Epithelial cell of prostate (primary cell): ENCODE measurements at regions not wholly inside any gene's neighbourhood (a gene's known extent, or its start where the extent isn't known, plus 50 kb on each side); places are given as distances from the start of the nearest gene placed in this dataset.

Experiments used
- DNase-seq: peaks from one replicate; pipeline ENCODE4 v3.0.0-alpha.2; 2011; ENCODE audit warnings: low read depth, low spot score
- H3K27ac ChIP-seq: fragments of 450-650 bp; 2 replicates; pipeline ENCODE4 v1.5.1; 2017; ENCODE audit warnings: mild to moderate bottlenecking

GRCh38 chr14:53896726-53897125 is 59.9 kb downstream of the BMP4 start:
- no peak overlapping the region for H3K27ac ChIP-seq
- no peak for DNase-seq

- no peak for DNase-seq
- no peak overlapping the region for H3K27ac ChIP-seq
Observed at GRCh38 chr14:53894456-53894855, 62.2 kb downstream of the BMP4 start.

GRCh38 chr14:53893374-53893773 is 63.3 kb downstream of the BMP4 start:
- no peak for DNase-seq
- H3K27ac ChIP-seq = no peak overlapping the region

GRCh38 chr14:53890611-53891101 is 66.0 kb downstream of the BMP4 start:
- no peak for DNase-seq
- no peak overlapping the region for H3K27ac ChIP-seq

- no peak overlapping the region for H3K27ac ChIP-seq
- no peak for DNase-seq
Observed at GRCh38 chr14:53888535-53889386, 67.9 kb downstream of the BMP4 start.

- H3K27ac ChIP-seq = no peak overlapping the region
- DNase-seq = no peak
Observed at GRCh38 chr14:53885136-53885640, 71.4 kb downstream of the BMP4 start.

GRCh38 chr14:53884601-53885000 is 72.0 kb downstream of the BMP4 start:
- no peak for DNase-seq
- no peak overlapping the region for H3K27ac ChIP-seq

- no peak for DNase-seq
- no peak overlapping the region for H3K27ac ChIP-seq
Observed at GRCh38 chr14:53883739-53884138, 72.9 kb downstream of the BMP4 start.

- DNase-seq = no peak
Observed at GRCh38 chr14:53882684-53883083, 73.9 kb downstream of the BMP4 start.

GRCh38 chr14:53881921-53882320 is 74.7 kb downstream of the BMP4 start:
- H3K27ac ChIP-seq = no peak overlapping the region
- DNase-seq = no peak

More at GRCh38 chr14:53882684-53883083, 73.9 kb downstream of the BMP4 start:
- H3K27ac ChIP-seq = no peak overlapping the region

- no peak overlapping the region for H3K27ac ChIP-seq
- no peak for DNase-seq
Observed at GRCh38 chr14:53881161-53881871, 75.3 kb downstream of the BMP4 start.

GRCh38 chr14:53880761-53881160 is 75.9 kb downstream of the BMP4 start:
- DNase-seq = no peak
- H3K27ac ChIP-seq = no peak overlapping the region

- no peak for DNase-seq
- no peak overlapping the region for H3K27ac ChIP-seq
Observed at GRCh38 chr14:53879747-53880146, 76.9 kb downstream of the BMP4 start.

GRCh38 chr14:53879022-53879686 is 77.5 kb downstream of the BMP4 start:
- no peak for DNase-seq
- no peak overlapping the region for H3K27ac ChIP-seq

GRCh38 chr14:53875324-53875897 is 81.2 kb downstream of the BMP4 start:
- H3K27ac ChIP-seq = no peak overlapping the region
- no peak for DNase-seq

- H3K27ac ChIP-seq = no peak overlapping the region
- DNase-seq = no peak
Observed at GRCh38 chr14:53874704-53875103, 81.9 kb downstream of the BMP4 start.

- no peak overlapping the region for H3K27ac ChIP-seq
- DNase-seq = no peak
Observed at GRCh38 chr14:53872681-53873089, 83.9 kb downstream of the BMP4 start.

- no peak overlapping the region for H3K27ac ChIP-seq
- DNase-seq = no peak
Observed at GRCh38 chr14:53871951-53872350, 84.7 kb downstream of the BMP4 start.

- no peak for DNase-seq
- no peak overlapping the region for H3K27ac ChIP-seq
Observed at GRCh38 chr14:53871011-53871410, 85.6 kb downstream of the BMP4 start.

GRCh38 chr14:53865711-53866110 is 90.9 kb downstream of the BMP4 start:
- H3K27ac ChIP-seq = no peak overlapping the region
- DNase-seq = no peak
